PC-9 (cell line): ENCODE measurements at regions not wholly inside any gene's neighbourhood (a gene's known extent, or its start where the extent isn't known, plus 50 kb on each side); places are given as distances from the start of the nearest gene placed in this dataset.

Experiments
- EZH2 ChIP-seq: fragments of 200-600 bp; sonication (generic); IDR thresholded peaks from 2 replicates; pipeline ENCODE4 v1.8.0; 2017; ENCODE audit warnings: antibody characterized with exemption, low read depth
- TF ChIP-seq, protein P1 (sequence below): fragments of 200-600 bp; sonication (generic); conservative IDR thresholded peaks from 2 replicates; pipeline ENCODE4 v1.6.1; 2017; ENCODE audit warnings: mixed run types, antibody characterized with exemption, mild to moderate bottlenecking, moderate library complexity

DNA sequence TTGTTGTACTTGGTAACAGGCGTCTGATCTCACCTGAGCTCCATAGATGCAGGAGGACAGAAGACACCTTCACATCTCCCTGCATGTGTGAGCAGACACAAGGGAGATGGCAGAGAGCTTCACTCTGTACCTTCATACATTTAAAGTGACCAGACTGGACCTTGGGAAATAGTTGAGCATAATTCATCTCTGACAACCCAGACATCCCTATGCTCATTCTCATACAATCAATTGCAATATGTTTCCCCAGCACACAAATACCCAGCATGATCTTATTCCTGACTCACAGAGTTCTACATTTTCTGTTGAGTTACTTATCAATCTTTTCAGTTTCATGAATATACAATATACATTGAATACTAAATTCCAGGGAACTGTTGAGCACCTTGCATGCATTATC lies 488.2 kb upstream of the API5 start:
- TF ChIP-seq, protein P1, sequence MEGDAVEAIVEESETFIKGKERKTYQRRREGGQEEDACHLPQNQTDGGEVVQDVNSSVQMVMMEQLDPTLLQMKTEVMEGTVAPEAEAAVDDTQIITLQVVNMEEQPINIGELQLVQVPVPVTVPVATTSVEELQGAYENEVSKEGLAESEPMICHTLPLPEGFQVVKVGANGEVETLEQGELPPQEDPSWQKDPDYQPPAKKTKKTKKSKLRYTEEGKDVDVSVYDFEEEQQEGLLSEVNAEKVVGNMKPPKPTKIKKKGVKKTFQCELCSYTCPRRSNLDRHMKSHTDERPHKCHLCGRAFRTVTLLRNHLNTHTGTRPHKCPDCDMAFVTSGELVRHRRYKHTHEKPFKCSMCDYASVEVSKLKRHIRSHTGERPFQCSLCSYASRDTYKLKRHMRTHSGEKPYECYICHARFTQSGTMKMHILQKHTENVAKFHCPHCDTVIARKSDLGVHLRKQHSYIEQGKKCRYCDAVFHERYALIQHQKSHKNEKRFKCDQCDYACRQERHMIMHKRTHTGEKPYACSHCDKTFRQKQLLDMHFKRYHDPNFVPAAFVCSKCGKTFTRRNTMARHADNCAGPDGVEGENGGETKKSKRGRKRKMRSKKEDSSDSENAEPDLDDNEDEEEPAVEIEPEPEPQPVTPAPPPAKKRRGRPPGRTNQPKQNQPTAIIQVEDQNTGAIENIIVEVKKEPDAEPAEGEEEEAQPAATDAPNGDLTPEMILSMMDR: no peak
- no peak for TF ChIP-seq EZH2
